DMS 273 treated with DMSO at 0.1 percent for 48 hours (cell line): ENCODE measurements at regions not wholly inside any gene's neighbourhood (a gene's known extent, or its start where the extent isn't known, plus 50 kb on each side); places are given as distances from the start of the nearest gene placed in this dataset.

ENCODE experiments used
- DNase-seq: peaks from one replicate; lab custom pipeline; 2025; lab: John Stamatoyannopoulos, UW

GRCh38 chr22:48279461-48279756 lies 1517.0 kb downstream of the TBC1D22A start:
- no peak for DNase-seq

DNA sequence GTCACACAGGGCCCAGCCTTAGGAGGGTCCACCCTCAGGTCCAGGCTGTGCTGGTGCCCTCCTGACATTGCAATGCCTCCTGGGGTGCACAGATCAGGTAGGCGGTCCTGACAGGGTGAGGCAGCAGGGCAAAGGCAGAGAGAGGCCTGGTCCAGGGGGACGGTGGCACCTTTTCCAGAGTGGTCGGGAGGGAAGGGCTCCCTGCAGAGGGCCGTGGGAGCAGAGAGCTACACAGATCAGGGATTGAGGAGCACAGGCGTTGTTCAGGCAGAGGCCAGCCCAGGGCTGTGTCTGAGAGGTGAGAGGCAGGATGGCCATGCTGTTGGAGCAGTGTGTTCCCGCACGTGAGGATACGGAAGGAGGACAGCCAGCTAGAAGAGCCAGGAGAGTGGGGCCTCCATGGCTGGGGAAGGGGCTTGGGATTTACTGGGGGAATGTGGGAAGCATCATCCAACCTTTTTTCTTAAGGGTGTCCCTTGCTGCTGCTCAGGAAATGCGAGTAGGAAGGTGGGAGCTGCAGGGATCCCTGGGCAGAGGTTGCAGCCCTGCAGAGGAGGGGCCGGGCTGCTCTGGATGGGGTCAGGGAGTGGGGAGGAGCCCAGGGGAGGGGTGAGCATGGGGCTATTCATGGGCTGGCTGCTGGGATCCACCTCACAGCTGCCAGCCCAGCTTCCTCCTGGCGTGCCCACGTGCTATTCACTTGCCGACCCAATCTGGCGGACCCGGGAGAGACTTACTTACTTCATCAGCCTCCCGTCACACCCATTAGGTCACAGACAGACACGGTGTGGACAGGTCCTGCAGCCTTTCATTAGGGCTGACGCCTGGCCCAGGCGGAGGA lies 1516.4 kb downstream of the TBC1D22A start:
- DNase-seq, result no peak

- DNase-seq, result no peak
These were observed 1515.6 kb downstream of the TBC1D22A start for GRCh38 chr22:48277868-48278581.

DNA sequence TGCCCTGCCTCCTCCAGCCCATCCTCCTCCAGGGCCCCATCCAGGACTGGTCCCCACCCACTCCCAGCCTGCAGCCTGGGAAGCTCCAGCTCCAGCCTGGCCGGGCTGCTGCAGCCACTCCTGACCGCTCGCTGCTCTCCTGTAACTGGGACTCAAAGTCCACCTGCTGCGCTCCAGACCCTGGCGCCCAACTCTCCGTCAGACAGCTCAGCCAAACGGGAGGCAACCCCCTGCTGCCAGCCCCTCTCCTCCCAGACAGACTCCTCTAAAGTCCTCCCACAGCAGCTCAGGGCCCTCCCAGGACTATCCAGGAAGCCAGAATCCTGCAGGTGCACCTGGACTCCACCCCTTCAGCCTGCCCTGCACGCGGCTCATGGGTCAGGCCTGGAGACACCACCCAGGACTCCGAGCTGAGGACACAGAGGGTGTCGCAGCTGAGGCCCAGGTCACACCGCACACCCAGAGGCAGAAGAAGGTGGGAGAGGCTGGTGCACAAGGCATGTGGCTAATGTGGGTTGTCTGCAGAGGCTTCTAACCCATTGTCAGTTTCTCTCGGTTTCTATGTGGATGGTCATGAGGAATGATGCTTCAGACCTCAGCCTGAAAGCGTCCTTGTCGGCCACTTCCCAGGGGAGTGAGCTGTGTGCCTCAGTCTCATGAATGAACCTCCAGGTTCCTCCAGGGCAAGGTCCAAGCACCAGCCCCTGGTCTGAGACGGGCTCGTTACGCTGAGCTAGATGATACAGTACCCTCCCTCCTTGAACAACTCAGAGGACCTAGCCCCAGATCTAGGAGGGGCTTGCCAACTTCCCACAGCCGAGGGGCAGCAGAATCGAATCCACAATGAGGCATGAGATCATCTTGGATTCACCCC lies 1514.8 kb downstream of the TBC1D22A start:
- no peak for DNase-seq

DNA sequence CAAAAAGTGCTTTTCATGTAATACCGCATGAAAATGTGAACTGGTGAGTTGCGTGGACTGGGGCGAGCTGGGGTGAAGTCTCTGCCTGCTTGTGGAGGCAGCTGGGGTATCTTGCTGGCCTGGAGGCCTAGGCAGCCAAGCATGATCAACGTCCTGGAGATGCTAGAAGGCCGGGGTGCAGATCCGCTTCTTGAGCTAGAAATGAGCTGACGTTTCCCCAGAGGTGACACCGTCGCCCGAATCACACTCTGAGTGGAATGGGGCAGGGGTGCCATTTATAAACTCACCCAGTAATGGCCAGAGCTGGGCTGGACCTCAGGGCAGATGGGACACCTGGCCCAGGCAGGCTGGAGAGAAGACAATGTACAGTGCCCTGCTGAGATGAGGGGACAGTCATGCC lies 1513.0 kb downstream of the TBC1D22A start:
- no peak for DNase-seq

DNA sequence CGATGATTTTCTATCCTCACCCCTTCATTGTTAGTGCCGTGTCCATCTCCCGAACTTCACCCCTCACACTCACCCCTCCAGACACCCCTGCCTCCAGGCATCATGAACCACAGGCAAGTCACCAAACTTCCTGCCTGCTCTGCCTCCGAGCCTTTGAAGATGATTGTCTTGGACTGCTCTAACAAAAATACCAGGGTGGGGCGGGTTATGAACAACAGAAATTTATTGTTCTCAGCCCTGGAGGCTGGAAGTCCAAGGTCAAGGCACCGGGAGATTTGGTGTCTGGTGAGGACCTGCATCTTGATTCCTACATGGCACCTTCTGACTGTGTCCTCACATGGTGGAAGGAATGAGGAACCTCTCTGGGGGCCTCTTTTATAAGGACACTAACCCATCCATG lies 1508.3 kb downstream of the TBC1D22A start:
- DNase-seq, result no peak

DNA sequence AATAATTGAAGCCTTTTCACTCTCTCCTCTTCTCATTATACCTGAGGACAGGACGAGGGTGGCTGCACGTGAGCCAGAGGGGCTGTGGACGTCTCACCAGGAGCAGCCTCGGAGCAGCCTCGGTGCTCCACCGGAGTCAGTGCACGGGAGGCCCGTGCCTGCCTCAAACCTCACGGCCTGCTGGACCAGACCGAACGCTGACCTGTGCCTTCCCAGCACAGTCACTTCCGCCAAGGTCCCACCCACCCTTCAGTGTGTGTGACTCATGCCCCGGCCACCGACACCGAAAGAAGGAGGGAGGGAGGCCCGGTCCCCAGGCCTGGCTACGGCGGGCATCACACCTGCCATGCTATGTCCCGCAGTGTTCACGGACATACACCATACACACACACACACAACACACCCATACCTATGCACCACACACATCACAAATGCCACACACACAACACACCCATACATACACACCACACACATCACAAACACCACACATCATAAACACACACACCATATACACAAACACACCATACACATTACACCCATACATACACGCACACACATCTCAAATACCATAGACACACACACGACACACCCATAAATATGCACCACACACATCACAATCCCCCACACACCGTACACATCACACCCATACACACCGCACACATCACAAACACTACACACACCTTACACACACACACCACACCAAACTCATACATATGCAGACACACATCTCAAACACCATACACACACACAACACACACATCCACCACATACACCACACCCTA lies 1506.5 kb downstream of the TBC1D22A start:
- no peak for DNase-seq

DNA sequence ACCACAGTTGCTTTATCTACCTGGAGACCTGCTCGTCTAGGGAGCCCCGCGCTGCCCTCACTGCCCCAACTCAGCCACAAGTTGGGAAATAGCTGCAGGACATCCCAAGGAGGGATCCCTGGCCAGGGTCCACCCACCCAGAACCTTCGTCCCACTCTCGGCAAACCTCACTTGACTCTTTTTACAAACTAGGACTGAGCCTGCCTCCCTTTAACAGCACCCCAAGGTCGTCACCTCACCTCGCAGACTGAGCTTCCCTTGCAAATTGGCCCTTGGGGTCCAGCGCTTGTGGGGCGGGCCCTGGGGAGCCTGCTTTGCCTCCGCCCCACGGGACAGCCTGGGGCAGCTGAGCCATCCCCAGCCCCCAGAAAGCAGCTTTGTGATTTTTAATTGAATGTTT lies 1505.8 kb downstream of the TBC1D22A start:
- no peak for DNase-seq

DNA sequence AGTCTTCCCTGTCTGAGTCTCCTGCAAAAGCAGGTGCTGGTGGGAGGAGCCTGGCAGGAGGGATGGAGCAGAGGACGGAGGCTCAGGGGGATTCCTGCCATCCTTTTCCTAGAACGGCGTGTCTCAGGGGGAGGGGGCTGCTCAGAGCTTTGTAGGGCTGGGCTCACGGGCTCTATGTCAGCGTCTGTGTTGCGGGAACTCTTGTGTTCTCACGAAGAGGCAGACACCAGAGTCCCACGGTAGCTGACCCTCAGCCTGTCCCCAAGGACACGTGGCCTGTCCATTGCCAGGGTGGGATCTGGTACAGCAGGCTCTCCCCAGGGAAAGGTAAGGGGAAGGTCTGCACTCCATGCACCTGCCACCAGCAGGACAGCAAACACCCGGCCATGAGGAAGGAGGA lies 1505.2 kb downstream of the TBC1D22A start:
- DNase-seq, result no peak

DNA sequence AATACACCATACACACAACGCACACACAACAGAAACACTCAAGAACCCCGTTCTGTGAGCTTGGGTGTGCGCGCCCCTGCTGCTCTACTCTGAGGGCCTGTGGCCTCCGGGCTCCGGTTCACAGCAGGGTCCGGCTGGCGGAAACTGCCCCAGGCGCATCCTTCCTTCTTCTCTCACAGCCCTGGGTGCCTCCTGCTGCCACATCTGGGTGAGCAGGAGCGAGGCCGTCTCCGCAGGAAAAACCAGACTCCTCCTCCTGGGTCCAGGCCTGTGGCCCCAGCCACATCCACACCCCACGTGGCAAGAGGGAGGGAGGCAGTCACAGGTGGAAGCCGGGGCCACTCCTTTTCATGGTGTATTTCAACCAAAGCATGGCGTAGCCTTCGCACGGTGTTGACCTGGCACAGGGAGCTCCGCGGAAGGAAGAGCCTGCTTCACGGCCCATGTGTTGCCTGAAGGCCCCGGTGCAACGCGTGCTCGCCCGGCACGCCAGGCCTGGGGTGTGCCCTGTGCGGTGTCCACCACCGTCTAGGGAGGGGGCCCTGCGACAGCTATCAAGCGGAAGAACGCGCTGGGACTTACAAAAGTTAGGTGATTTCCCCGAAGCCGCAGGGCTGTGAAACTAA lies 1502.7 kb downstream of the TBC1D22A start:
- DNase-seq, result no peak

DNA sequence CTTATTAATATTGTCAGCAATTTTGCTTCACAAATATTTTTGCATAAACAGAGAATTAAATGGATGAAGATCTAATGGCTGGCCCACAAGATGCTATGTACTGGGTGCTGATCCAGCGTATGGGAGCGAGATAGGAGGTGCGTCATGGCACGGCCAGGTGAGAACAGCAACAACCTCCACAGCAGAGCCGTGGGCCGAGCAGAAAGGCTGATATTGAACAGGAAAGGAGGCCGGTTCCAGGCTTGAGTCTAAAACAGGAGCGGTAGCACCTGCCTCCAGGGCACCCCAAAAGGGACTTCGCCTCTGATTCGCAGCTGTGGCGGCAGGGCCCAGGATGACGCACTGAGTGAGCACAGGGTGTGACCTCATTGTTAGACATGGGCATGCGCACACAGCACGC lies 1502.1 kb downstream of the TBC1D22A start:
- no peak for DNase-seq

DNA sequence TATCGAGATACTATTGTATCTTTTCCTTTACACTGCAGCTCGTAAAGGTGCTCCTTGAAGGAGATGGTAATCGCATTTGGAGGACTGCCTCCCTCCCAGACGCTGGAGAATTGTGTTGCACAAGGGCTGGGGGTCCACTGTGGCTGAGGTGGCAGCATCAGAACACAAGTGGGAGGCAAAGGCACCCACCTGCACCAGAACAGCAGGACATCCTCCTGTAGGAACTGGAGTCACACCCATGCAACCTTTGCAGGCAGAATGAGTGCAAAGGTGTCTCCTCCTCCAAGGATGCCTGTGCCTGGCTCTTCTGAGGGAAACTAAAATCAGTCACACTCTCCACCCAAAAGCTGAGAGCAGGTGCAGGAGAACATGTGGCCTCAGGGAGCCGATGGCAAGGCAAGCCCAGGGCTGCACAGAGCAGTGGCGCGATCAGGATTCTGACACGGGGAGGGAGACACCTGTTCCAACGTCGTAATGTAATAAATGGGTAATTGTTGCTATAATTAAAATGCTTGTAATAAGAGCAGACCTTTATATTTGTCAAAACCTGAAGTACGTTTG lies 1501.4 kb downstream of the TBC1D22A start:
- no peak for DNase-seq

GRCh38 chr22:48263431-48263765 lies 1500.9 kb downstream of the TBC1D22A start:
- DNase-seq, result no peak

DNA sequence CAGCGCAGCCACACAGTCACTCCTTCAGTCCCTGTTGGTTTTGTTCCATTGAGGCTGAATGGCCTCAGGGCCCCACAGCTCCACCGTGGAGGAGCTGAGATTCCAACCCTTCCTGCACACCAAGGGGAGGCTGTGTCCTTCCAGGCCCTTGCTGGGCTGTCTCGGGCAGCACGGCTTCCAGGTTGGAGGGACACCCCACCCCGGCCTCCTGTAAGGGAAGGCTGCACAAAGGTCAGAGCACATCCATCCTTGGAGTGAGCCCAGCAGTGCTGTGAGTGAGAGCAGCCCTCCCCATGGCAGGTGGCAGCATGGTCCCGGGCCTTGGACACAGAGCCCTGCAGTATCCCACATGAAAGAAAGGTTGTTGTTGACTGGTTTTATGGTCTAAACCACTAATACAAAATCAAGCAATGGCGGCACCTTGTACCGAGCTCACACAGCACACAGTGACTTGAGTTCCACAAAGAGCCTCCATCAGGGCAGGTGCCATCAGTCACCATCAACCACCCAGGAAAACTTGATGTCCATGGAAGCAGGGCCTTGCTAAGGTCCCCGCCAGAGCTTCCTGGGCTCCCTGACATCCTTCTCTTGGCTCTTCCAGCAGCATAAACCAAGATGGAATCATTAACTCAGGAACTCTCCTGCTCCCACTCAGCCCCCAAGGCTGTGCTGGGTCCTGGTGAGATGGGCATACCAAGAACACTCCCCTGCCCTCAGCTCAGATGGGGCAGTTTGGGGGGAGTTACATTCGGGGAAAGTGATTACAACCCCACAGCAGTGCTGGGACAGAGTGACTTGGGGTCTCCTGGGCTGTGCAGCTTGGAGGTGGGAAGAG lies 1500.4 kb downstream of the TBC1D22A start:
- DNase-seq, result no peak

GRCh38 chr22:48261706-48262105 lies 1499.3 kb downstream of the TBC1D22A start:
- no peak for DNase-seq

GRCh38 chr22:48261048-48261621 lies 1498.7 kb downstream of the TBC1D22A start:
- no peak for DNase-seq

- DNase-seq, result no peak
These were observed 1497.7 kb downstream of the TBC1D22A start for GRCh38 chr22:48259991-48260670.

DNA sequence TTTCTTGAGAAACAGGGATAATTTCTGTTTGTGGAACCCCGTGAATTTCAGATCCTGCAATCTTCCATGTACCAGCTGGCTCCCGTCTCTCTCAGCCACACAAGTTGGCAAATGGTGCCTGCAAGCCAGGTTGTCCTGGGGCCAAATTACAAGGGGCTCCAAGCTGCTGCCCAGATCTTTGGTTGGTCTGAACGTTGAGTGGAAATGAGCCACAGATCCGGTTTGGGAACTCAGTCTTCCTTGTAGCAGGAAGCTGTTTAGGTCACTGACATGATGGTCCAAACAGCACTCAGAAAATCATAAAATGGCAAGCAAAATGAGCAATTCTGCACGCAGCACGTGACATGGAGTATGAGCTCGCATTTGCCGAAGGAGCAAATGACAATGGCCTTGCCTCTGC lies 1496.4 kb downstream of the TBC1D22A start:
- no peak for DNase-seq

DNA sequence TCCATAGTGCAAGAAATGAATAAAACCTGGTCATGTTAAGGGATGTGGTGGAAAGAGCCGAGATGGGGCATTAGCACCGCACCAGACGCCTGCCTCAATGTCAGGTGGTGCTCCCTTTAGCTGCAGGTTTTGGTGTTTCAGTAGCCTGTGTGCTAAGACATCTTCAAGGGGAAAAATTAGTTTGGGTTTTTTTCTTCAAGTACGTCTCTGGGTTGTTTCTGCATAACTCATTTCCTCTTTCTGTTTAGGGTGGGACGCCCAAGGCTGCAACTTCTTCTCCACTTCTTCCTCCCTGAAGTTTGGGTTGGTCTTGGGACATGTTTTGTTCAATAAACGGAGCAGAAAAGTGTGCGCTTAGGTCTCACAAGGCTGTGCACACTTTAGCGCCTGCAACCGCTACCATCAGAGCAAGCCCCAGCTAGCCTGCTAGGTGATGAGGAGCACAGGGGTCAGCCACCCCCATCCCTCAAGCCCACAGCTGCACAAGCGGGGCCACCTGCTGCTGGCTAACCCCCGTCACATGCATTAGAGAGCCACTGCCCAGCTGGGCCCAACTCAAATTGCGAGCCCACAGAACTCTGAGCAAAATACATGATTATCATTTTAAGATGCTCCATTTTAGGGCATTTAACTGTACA lies 1495.7 kb downstream of the TBC1D22A start:
- DNase-seq, result no peak
